ENCODE measurements at regions not wholly inside any gene's neighbourhood (a gene's known extent, or its start where the extent isn't known, plus 50 kb on each side); places are given as distances from the start of the nearest gene placed in this dataset.

DNA sequence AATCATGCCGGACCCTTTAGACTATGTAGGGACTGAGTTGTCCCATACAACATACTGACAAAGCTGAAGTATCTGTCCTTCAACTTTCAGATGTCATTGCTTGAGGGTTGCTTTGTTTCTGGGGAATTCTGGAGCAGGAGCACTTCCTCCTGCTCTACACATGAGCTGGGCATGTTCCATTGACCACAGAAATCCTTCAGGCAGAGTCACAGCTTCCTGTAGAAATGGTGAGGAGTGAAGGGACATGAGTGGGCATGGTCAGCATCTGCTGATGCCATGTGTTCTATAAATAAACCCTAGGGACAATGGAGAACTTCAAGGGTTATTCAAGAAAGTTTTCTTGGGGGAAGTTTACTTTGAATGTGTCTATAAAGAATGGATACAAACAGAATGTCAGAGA is 296.6 kb upstream of the FBXL7 start:
- TF ChIP-seq EZH2 (IDR thresholded peaks at IDR 0.05; ENCODE audit: borderline replicate concordance) = no peak
- TF ChIP-seq, protein P1, sequence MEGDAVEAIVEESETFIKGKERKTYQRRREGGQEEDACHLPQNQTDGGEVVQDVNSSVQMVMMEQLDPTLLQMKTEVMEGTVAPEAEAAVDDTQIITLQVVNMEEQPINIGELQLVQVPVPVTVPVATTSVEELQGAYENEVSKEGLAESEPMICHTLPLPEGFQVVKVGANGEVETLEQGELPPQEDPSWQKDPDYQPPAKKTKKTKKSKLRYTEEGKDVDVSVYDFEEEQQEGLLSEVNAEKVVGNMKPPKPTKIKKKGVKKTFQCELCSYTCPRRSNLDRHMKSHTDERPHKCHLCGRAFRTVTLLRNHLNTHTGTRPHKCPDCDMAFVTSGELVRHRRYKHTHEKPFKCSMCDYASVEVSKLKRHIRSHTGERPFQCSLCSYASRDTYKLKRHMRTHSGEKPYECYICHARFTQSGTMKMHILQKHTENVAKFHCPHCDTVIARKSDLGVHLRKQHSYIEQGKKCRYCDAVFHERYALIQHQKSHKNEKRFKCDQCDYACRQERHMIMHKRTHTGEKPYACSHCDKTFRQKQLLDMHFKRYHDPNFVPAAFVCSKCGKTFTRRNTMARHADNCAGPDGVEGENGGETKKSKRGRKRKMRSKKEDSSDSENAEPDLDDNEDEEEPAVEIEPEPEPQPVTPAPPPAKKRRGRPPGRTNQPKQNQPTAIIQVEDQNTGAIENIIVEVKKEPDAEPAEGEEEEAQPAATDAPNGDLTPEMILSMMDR (IDR thresholded peaks at IDR 0.05; ENCODE audit: poor library complexity) = no peak
